HT1080 (cell line): ENCODE measurements at regions not wholly inside any gene's neighbourhood (a gene's known extent, or its start where the extent isn't known, plus 50 kb on each side); places are given as distances from the start of the nearest gene placed in this dataset.
"Not testable (repeated sequence)": the region's sequence is repeated elsewhere in the genome, so short reads cannot be mapped to it uniquely, and the experiment has no call there.

ENCODE experiments used
- DNase-seq: peaks from one replicate; pipeline ENCODE4 v3.0.0-alpha.2; 2015; ENCODE audit warnings: low read depth

DNA sequence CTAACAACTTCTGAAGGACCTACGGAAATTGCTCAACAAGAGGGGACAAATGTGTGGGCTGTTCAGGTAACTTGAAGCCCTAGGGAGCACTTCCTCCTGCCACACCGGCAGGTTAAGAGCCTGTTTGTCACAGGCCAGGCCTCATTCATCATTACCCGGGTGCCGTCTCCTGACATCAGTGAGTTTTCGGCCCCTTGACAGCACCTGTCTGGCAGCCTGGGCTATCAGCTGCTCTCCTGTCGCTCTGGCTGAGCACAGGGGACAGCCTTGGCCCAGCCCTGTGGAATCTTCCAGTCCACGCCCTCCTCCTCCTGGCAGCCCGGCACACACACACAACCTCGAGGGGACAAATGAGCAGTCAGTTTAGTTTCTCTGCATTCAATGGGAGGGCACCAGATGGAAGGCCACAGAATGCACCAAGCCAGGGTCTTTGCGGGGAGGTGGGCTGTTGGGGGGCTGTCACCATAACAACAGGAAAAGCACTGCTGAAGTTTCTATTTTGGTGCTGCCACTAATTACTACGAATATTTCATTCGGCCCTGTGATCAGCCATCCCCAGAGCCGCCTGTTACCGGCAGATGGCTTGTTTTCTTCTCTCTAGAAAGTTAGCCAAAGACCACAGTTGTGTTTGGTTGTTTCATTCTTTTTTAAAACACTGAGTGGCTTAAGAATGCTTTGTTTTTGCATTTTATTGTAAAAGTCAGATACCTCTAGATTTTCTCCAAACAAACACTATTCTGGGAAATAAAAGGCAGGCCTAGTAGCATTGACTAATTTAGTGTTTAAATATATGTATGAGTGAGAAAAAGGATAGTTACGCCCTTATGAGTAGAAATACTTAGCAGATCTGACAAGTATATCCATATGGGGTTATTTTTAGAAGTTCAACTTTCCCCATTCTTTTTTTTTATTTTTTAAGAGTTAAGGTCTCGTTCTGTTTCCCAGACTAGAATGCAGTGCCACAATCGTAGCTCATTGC is 189.9 kb upstream of the NDUFV2 start:
- no peak for DNase-seq

GRCh38 chr18:8913606-8914403 is 188.7 kb upstream of the NDUFV2 start:
- DNase-seq = not testable (repeated sequence)

DNA sequence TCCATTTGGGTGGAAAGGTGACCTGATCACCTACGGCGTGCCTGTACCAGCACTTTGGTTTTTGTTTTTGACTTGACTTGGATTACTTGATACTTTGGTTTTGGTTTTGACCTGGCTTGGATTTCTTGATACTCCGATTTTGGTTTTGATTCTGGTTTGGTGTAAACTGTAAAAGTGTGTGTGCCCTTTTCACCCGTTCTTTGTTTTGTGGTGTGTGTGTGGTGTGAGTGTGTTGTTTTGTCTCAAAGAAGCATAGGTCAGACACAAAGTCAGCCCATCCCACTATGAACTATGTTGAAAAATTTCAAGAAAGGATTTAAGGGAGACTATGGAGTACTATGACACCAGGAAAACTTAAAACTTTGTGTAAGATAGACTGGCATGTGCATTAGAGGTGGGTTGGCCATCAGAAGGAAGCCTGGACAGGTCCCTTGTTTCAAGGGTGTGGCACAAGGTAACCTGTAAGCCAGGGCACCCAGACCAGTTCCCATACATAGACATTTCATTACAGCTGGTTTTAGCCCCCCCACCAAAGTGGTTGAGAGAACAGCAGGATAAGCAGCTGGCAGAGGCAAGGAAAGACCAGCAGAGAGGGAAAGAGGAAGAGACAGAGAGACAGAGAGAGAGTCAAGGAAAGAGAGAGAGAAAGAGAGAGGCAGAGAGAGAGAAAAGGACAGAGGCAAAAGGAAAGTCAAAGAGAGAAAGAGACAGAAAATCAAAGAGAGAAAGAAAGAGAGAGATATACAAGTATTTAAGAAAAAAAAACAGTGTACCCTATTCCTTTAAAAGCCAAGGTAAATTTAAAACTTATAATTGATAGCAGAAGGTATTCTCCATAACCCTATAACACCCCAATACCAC is 187.9 kb upstream of the NDUFV2 start:
- not testable (repeated sequence) for DNase-seq

GRCh38 chr18:8920856-8921787 is 181.4 kb upstream of the NDUFV2 start:
- not testable (repeated sequence) for DNase-seq

GRCh38 chr18:8926464-8926863 is 176.0 kb upstream of the NDUFV2 start:
- no peak for DNase-seq

GRCh38 chr18:8928044-8928443 is 174.5 kb upstream of the NDUFV2 start:
- DNase-seq = no peak

GRCh38 chr18:8928847-8929780 is 173.4 kb upstream of the NDUFV2 start:
- no peak for DNase-seq

- DNase-seq = no peak
Observed at GRCh38 chr18:8930990-8931616, 171.4 kb upstream of the NDUFV2 start.

DNA sequence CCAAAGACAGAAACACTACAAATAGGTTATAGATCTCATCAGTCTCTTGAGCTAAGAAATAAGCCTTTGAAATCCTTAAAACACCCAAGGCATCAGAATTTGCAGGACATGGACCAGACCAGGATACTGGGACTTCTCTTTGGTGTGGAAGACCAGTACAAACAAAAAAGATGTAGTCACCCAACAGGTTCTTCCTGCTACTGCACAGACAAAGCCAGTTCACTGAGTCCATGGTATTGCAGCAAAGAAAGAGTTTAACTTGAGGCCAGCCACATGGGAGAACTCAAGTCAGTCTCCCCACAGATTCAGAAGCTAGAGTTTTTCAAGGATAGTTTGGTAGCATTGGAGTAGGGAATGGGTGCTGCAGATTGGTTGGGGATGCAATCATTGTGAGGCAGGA is 169.6 kb upstream of the NDUFV2 start:
- no peak for DNase-seq

DNA sequence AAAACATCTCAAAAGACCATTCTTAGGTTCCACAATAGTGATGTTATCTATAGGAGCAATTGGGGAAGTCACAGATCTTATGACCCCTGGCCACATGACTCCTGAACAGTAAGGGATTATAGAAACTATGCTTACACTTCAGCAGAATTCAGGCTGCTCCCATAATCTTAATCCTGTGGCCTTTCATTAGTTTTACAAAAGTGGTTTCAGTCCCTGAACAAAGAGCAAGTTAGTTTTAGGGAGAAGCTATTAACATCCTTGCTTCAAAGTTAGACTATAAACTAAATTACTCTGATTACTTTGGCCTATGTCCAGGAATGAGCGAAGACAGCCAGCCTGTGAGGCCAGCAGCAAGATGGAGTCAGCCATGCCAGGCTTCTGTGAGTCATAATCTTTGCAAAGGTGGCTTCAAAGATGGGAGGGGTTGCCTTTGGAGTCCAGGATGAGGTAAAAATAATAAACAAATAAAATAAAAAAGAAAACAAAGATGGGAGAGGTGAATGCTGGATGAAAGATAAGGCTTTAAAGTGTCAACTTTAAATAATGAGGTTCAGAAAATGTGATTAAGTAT is 168.7 kb upstream of the NDUFV2 start:
- no peak for DNase-seq

GRCh38 chr18:8935346-8935745 is 167.2 kb upstream of the NDUFV2 start:
- not testable (repeated sequence) for DNase-seq

GRCh38 chr18:8936619-8937018 is 165.9 kb upstream of the NDUFV2 start:
- no peak for DNase-seq

- DNase-seq = no peak
Observed at GRCh38 chr18:8937160-8938094, 165.1 kb upstream of the NDUFV2 start.

- DNase-seq = no peak
Observed at GRCh38 chr18:8938817-8939216, 163.7 kb upstream of the NDUFV2 start.

GRCh38 chr18:8942021-8942908 is 160.2 kb upstream of the NDUFV2 start:
- DNase-seq = no peak
